GM10266 (cell line): ENCODE measurements at regions not wholly inside any gene's neighbourhood (a gene's known extent, or its start where the extent isn't known, plus 50 kb on each side); places are given as distances from the start of the nearest gene placed in this dataset.
A peak's percentile ranks its signal among the peaks of the same experiment; 100 is the strongest.

Experiments
- DNase-seq: peaks from one replicate; pipeline ENCODE4 v3.0.0; 2012; ENCODE audit errors: extremely low spot score
- CTCF ChIP-seq: IDR thresholded peaks from 2 replicates; pipeline ENCODE4 v1.5.1; 2012; ENCODE audit warnings: mild to moderate bottlenecking, low read depth; ENCODE audit not compliant: control insufficient read depth, insufficient read depth; ENCODE audit errors: missing control alignments

GRCh38 chr5:103840600-103840999 is 278.0 kb upstream of the NUDT12 start:
- TF ChIP-seq CTCF = no peak
- DNase-seq = no peak

- DNase-seq = no peak
Observed at GRCh38 chr5:103834216-103834615, 271.6 kb upstream of the NUDT12 start.

GRCh38 chr5:103829585-103829984 is 267.0 kb upstream of the NUDT12 start:
- DNase-seq = no peak
- peak; percentile 41 for TF ChIP-seq CTCF

More at GRCh38 chr5:103834216-103834615, 271.6 kb upstream of the NUDT12 start:
- TF ChIP-seq CTCF = no peak

GRCh38 chr5:103827976-103828375 is 265.4 kb upstream of the NUDT12 start:
- no peak for DNase-seq
- TF ChIP-seq CTCF = no peak

- TF ChIP-seq CTCF = no peak
- no peak for DNase-seq
Observed at GRCh38 chr5:103821361-103821760, 258.8 kb upstream of the NUDT12 start.

GRCh38 chr5:103808464-103809106 is 246.0 kb upstream of the NUDT12 start:
- TF ChIP-seq CTCF = peak; percentile 91
- DNase-seq = peak; percentile 38

GRCh38 chr5:103804711-103805110 is 242.1 kb upstream of the NUDT12 start:
- no peak for TF ChIP-seq CTCF
- DNase-seq = no peak
